Sigmoid colon (tissue), 6 donors: ENCODE measurements at regions not wholly inside any gene's neighbourhood (a gene's known extent, or its start where the extent isn't known, plus 50 kb on each side); places are given as distances from the start of the nearest gene placed in this dataset.

ENCODE experiments used
- DNase-seq: peaks from one replicate; pipeline ENCODE4 v3.0.0-alpha.2; 2019
- H3K27ac ChIP-seq, 4 donors: fragments of 200-600 bp; sonication (generic); one replicate each; pipeline ENCODE4 v1.5.1; 2016 to 2019; ENCODE audit warnings: mild to moderate bottlenecking in 1 of 4
- H3K27me3 ChIP-seq, 3 donors: fragments of 200-600 bp; sonication (generic); one replicate each; pipeline ENCODE4 v1.5.1; 2019; ENCODE audit warnings: mild to moderate bottlenecking in 1 of 3
- H3K36me3 ChIP-seq, 4 donors: fragments of 200-600 bp; sonication (generic); one replicate each; pipeline ENCODE4 v1.5.1; 2016 to 2019
- H3K4me1 ChIP-seq, 4 donors: fragments of 200-600 bp; sonication (generic); one replicate each; pipeline ENCODE4 v1.5.1; 2017 to 2019
- H3K4me3 ChIP-seq, 4 donors: fragments of 200-600 bp; sonication (generic); one replicate each; pipeline ENCODE4 v1.5.1; 2017 to 2019; ENCODE audit warnings: mild to moderate bottlenecking in 2 of 4, moderate library complexity in 1 of 4
- H3K9me3 ChIP-seq, 4 donors: fragments of 200-600 bp in 3 of 4; sonication (generic) in 3 of 4; one replicate each; pipeline versions ENCODE4 v1.5.1 to v1.6.1; 2013 to 2019
- CTCF ChIP-seq, 4 experiments: fragments of 450-650 bp in 3 of 4; fragments of 200-600 bp in 1 of 4; IDR thresholded peaks; one replicate each; pipeline ENCODE4 v1.5.1; 2016 to 2019; ENCODE audit warnings: antibody characterized with exemption in 4 of 4, mild to moderate bottlenecking in 3 of 4, moderate library complexity in 2 of 4
- EP300 ChIP-seq, 4 donors: sonication (generic); formaldehyde crosslinking; IDR thresholded peaks; one replicate each; pipeline ENCODE4 v1.6.1; 2017; ENCODE audit warnings: antibody characterized with exemption in 4 of 4
- POLR2A ChIP-seq, 2 donors: fragments of 450-650 bp; IDR thresholded peaks; one replicate each; pipeline ENCODE4 v1.6.1; 2016; ENCODE audit warnings: antibody characterized with exemption in 2 of 2, mild to moderate bottlenecking in 2 of 2, moderate library complexity in 2 of 2
- POLR2AphosphoS5 ChIP-seq, 4 donors: sonication (generic); formaldehyde crosslinking; IDR thresholded peaks; one replicate each; pipeline ENCODE4 v1.6.1; 2017; ENCODE audit warnings: antibody characterized with exemption in 4 of 4
- WGBS, 2 donors: extraction: QIAGEN DNeasy Blood & Tissue Kit; methylation state at CpG; one replicate each; pipeline ENCODE4 v1.1.7; 2013; 5-methylcytosine and 5-hydroxymethylcytosine counted together
- intact Hi-C: fragments of 100-400 bp; cut with DNase I; formaldehyde crosslinking; loops from one replicate; pipeline ENCODE4 v1.15.1; 2023
- donor health status: healthy with polysubstance abuse.
- donor health status: healthy.

- H3K4me1 ChIP-seq = no peaks in the 10 kb centered on the region
- H3K27ac ChIP-seq = no peak overlapping the region
- no peaks in the 10 kb centered on the region for H3K27me3 ChIP-seq
- no peaks in the 10 kb centered on the region for H3K9me3 ChIP-seq
- H3K36me3 ChIP-seq = no peaks in the 10 kb centered on the region
- no peak for TF ChIP-seq POLR2AphosphoS5 (IDR thresholded peaks at IDR 0.05)
- TF ChIP-seq CTCF (IDR thresholded peaks at IDR 0.05) = no peak
- TF ChIP-seq POLR2A (IDR thresholded peaks at IDR 0.05) = no peak
- TF ChIP-seq EP300 (IDR thresholded peaks at IDR 0.05) = no peak
- intact Hi-C loops = no loop called here
- no peak for DNase-seq
- no peak overlapping the region for H3K4me3 ChIP-seq
Observed at GRCh38 chr5:101976933-101977332, 319.2 kb downstream of the SLCO4C1 start.

- DNase-seq = no peak
- no peaks in the 10 kb centered on the region for H3K4me1 ChIP-seq
- no peak overlapping the region for H3K4me3 ChIP-seq
- H3K36me3 ChIP-seq = no peaks in the 10 kb centered on the region
- no peaks in the 10 kb centered on the region for H3K9me3 ChIP-seq
- H3K27me3 ChIP-seq = no peaks in the 10 kb centered on the region
- H3K27ac ChIP-seq = no peak overlapping the region
- intact Hi-C loops = no loop called here
- 17 to 49% methylated on average over 1 of the region's 1 CpG for WGBS, 2 donors
- TF ChIP-seq POLR2AphosphoS5 (IDR thresholded peaks at IDR 0.05) (no peak), POLR2A (IDR thresholded peaks at IDR 0.05) (no peak), CTCF (IDR thresholded peaks at IDR 0.05) (no peak), EP300 (IDR thresholded peaks at IDR 0.05) (no peak)
Observed at GRCh38 chr5:101969742-101970141, 326.3 kb downstream of the SLCO4C1 start.

- DNase-seq = no peak
- no peaks in the 10 kb centered on the region for H3K27me3 ChIP-seq
- no peak overlapping the region for H3K27ac ChIP-seq
- H3K4me3 ChIP-seq = no peak overlapping the region
- no peak for TF ChIP-seq EP300 (IDR thresholded peaks at IDR 0.05)
- 94 to 97% methylated on average over 2 of the region's 2 CpGs for WGBS, 2 donors
- no peaks in the 10 kb centered on the region for H3K36me3 ChIP-seq
- intact Hi-C loops = no loop called here
- H3K9me3 ChIP-seq = no peaks in the 10 kb centered on the region
- no peaks in the 10 kb centered on the region for H3K4me1 ChIP-seq
Observed at GRCh38 chr5:101966476-101966875, 329.6 kb downstream of the SLCO4C1 start.

GRCh38 chr5:101955891-101956290 is 340.2 kb downstream of the SLCO4C1 start:
- WGBS, 2 donors = 66 to 84% methylated on average over 1 of the region's 1 CpG
- Histone ChIP-seq H3K27me3 (no peaks in the 10 kb centered on the region), H3K4me1 (no peaks in the 10 kb centered on the region), H3K9me3 (no peaks in the 10 kb centered on the region), H3K4me3 (no peak overlapping the region), H3K36me3 (no peaks in the 10 kb centered on the region), H3K27ac (no peak overlapping the region)
- intact Hi-C loops = no loop called here
- TF ChIP-seq POLR2A (IDR thresholded peaks at IDR 0.05) (no peak), CTCF (IDR thresholded peaks at IDR 0.05) (no peak), EP300 (IDR thresholded peaks at IDR 0.05) (no peak), POLR2AphosphoS5 (IDR thresholded peaks at IDR 0.05) (no peak)
- no peak for DNase-seq

- H3K9me3 ChIP-seq = no peaks in the 10 kb centered on the region
- TF ChIP-seq POLR2A (IDR thresholded peaks at IDR 0.05) (no peak), POLR2AphosphoS5 (IDR thresholded peaks at IDR 0.05) (no peak), EP300 (IDR thresholded peaks at IDR 0.05) (no peak), CTCF (IDR thresholded peaks at IDR 0.05) (no peak)
- H3K4me3 ChIP-seq = no peak overlapping the region
- H3K27ac ChIP-seq = no peak overlapping the region
- no peaks in the 10 kb centered on the region for H3K4me1 ChIP-seq
- no peaks in the 10 kb centered on the region for H3K36me3 ChIP-seq
- intact Hi-C loops = no loop called here
- no peaks in the 10 kb centered on the region for H3K27me3 ChIP-seq
- DNase-seq = no peak
Observed at GRCh38 chr5:101950019-101950418, 346.1 kb downstream of the SLCO4C1 start.
